Testis (tissue), 2 donors: ENCODE measurements at regions not wholly inside any gene's neighbourhood (a gene's known extent, or its start where the extent isn't known, plus 50 kb on each side); places are given as distances from the start of the nearest gene placed in this dataset.

Experiments
- CTCF ChIP-seq, 3 experiments: fragments of 450-650 bp in 2 of 3; fragments of 200-600 bp in 1 of 3; sonication (generic) in 1 of 3; IDR thresholded peaks; one replicate each; pipeline ENCODE4 v1.5.1; 2016 to 2019; ENCODE audit warnings: antibody characterized with exemption in 3 of 3, mild to moderate bottlenecking in 2 of 3, moderate library complexity in 1 of 3
- POLR2A ChIP-seq: fragments of 450-650 bp; IDR thresholded peaks from one replicate; pipeline ENCODE4 v1.6.1; 2017; ENCODE audit warnings: antibody characterized with exemption, mild to moderate bottlenecking, moderate library complexity

GRCh38 chr2:120536141-120536540 lies 190.2 kb downstream of the INHBB start:
- TF ChIP-seq CTCF (IDR thresholded peaks at IDR 0.05) (no peak), POLR2A (no peak)
